Memory B cell (primary cell): ENCODE measurements at regions not wholly inside any gene's neighbourhood (a gene's known extent, or its start where the extent isn't known, plus 50 kb on each side); places are given as distances from the start of the nearest gene placed in this dataset.

ENCODE experiments used
- ATAC-seq: fragments of 150-1000 bp; cut with Tn5 transposase; 2 replicates; pipeline ENCODE4 v1.10.0; 2021; ENCODE audit warnings: low read depth, mild to moderate bottlenecking, moderate library complexity
- DNase-seq, 2 donors: peaks; one replicate each; pipeline ENCODE4 v3.0.0; 2022; ENCODE audit warnings: low spot score in 2 of 2
- H3K27ac Mint-ChIP-seq: one replicate; pipeline ENCODE4 v1.8.0; 2022; ENCODE audit warnings: mild to moderate bottlenecking, moderate library complexity, mixed read lengths
- H3K27me3 Mint-ChIP-seq: one replicate; pipeline ENCODE4 v1.8.0; 2022; ENCODE audit warnings: mixed read lengths
- H3K36me3 Mint-ChIP-seq: one replicate; pipeline ENCODE4 v1.8.0; 2022; ENCODE audit warnings: mild to moderate bottlenecking, mixed read lengths
- H3K4me1 Mint-ChIP-seq: one replicate; pipeline ENCODE4 v1.8.0; 2022; ENCODE audit warnings: mixed read lengths
- H3K4me3 Mint-ChIP-seq: one replicate; pipeline ENCODE4 v1.8.0; 2022; ENCODE audit warnings: mild to moderate bottlenecking, moderate library complexity, mixed read lengths
- H3K9me3 Mint-ChIP-seq: one replicate; pipeline ENCODE4 v1.8.0; 2022; ENCODE audit warnings: mixed read lengths

DNA sequence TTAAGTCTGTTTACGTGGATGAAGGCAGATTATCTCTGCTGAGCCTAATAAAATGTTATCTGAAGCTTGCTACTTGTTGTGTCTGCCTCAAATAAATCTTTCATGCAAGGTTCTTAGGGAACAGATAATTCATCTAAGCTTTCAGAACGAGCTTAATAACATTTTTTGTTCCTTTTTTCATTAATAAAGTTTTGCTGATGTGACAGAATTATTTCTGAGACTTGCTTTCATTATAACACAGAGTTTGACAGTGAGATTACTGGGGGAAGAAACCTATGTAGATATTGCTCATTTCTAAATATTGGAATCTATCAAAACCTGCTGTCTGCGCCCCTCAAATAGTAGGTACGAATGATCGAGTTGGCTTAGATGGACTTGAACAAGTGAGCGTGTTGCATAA is 948.7 kb upstream of the SEL1L start:
- Mint-ChIP-seq H3K27ac (no peak overlapping the region), H3K4me1 (no peaks in the 10 kb centered on the region), H3K9me3 (peaks cover 5% of the 10 kb centered on the region), H3K4me3 (no peak overlapping the region), H3K27me3 (no peaks in the 10 kb centered on the region), H3K36me3 (no peaks in the 10 kb centered on the region)
- DNase-seq, result no peak
- no peak for ATAC-seq

DNA sequence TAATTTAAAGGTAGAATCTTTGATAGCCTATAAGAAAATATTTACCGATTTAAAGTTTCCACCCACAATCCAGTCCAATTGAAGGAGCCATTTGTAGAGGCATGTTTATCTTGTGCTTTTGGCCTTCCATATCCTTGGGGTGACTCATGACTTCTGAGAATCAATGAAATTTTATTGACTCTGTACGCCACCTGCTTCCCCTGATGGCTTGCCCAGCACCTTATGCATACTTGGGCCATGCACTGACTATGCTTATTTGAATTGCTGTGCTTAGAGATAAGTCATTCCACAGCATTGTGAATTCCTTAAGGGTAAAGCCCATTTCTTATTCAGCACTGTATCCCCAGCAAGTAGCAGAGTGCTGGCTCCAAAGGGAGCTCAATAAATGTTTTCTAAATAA is 954.8 kb upstream of the SEL1L start:
- no peaks in the 10 kb centered on the region for H3K27me3 Mint-ChIP-seq
- no peak overlapping the region for H3K4me3 Mint-ChIP-seq
- DNase-seq, result no peak
- ATAC-seq, result no peak
- peaks cover 7% of the 10 kb centered on the region for H3K9me3 Mint-ChIP-seq
- no peaks in the 10 kb centered on the region for H3K4me1 Mint-ChIP-seq
- no peak overlapping the region for H3K27ac Mint-ChIP-seq
- H3K36me3 Mint-ChIP-seq, result no peaks in the 10 kb centered on the region

DNA sequence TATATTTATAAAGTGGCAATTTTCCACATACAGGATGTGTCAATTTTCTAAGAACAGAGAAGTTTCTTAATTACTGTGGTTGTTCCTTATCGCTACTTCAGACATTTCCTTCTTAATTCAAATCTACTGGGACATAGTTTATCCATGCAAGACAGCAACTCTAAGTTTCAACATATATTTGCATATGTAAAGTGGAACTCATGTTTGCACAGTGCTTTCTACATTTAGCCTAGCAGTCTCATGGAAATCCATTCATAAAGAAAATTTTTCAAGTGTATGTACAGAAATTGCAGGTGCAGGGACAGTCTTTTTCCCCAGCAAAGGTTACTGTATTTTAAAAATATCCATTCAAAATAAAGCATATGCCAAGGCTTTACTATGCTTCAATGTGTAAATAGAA is 956.7 kb upstream of the SEL1L start:
- no peak for DNase-seq
- Mint-ChIP-seq H3K9me3 (peaks cover 9% of the 10 kb centered on the region), H3K27ac (no peak overlapping the region), H3K27me3 (no peaks in the 10 kb centered on the region), H3K36me3 (no peaks in the 10 kb centered on the region), H3K4me1 (no peaks in the 10 kb centered on the region), H3K4me3 (no peak overlapping the region)
- no peak for ATAC-seq

DNA sequence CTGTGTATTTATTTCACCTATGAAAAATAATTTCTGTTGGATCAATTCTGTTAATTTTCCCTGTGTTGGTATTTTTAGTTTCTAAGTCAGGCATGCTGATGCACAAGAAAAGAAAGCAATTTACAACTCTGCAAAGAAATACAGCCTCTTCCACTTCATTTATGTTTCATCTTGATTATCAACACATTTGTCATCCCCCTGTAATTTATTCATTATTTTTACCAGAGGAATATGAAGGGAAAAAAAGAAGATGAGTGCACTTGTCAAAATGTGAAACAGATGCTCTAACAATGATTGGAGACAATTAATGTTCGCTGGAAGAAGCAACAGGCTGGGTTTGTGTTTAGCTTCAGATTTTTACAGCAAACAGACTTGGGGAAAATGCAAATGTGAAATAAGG is 958.5 kb upstream of the SEL1L start:
- Mint-ChIP-seq H3K4me3 (no peak overlapping the region), H3K27me3 (no peaks in the 10 kb centered on the region)
- DNase-seq, result no peak

DNA sequence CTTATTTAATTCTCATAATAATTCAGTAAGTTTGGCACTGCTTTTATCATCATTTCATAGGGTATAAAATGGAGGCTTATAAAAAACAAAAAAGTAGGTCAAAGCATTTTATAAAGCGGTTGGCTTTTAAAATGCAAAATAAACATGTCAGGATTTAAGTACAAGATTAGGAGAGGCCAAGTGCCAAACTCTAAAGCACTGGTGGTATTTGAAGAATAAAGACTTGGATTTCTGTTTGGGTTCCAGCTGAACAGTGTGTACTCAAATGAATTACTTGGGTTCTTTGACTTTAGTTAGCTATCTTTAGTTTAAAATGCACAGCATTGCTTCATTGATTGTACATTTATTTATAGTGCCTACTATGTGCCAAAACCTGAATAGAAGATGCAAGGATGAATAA is 966.6 kb upstream of the SEL1L start:
- Mint-ChIP-seq H3K27ac (no peak overlapping the region), H3K9me3 (peaks cover 7% of the 10 kb centered on the region), H3K36me3 (no peaks in the 10 kb centered on the region), H3K4me1 (no peaks in the 10 kb centered on the region), H3K4me3 (no peak overlapping the region), H3K27me3 (no peaks in the 10 kb centered on the region)
- ATAC-seq (no peak), DNase-seq (no peak)

More for the DNA sequence above, 958.5 kb upstream of the SEL1L start:
- Mint-ChIP-seq H3K36me3 (no peaks in the 10 kb centered on the region), H3K9me3 (peaks cover 9% of the 10 kb centered on the region), H3K4me1 (no peaks in the 10 kb centered on the region), H3K27ac (no peak overlapping the region)
- no peak for ATAC-seq

DNA sequence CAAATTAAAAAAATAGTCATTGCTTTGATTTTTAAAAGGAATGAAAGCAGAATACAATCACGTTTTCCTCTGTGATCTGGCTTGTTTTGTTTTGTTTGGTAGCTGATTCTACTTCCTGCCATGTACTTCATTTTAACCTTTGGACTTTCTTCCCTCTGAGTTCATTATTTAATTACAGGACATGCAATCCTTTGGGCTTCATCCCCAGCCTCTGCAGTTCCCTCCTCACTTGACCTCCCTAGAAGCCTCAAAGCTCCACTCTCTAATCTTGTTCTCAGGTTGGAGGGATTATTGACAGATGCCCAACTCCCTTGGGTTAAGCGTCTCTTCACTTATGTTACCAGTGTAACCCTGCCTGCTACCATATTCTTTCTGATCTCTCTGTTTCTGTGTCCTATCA is 967.9 kb upstream of the SEL1L start:
- Mint-ChIP-seq H3K27me3 (no peaks in the 10 kb centered on the region), H3K4me1 (no peaks in the 10 kb centered on the region), H3K36me3 (no peaks in the 10 kb centered on the region), H3K27ac (no peak overlapping the region), H3K4me3 (no peak overlapping the region), H3K9me3 (peaks cover 5% of the 10 kb centered on the region)
- DNase-seq (no peak), ATAC-seq (no peak)

DNA sequence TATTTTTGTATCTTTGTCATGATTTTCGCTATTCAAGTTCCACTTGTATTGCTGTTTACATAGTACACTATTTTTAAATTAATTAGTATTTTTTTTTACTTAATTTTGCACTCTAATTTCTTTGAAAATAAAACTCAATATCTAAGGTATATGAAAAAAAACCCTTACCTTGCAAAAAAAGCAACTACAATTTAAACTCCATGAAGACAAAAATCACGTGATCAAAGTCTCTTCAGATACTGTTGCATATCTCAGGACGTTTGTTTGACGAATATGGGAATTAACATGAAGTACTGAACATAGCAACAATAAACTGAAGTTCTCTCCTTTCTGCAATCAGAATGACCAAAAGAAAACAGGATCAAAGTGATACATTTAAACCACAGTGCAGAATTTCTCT is 968.4 kb upstream of the SEL1L start:
- H3K27ac Mint-ChIP-seq, result no peak overlapping the region
- no peaks in the 10 kb centered on the region for H3K4me1 Mint-ChIP-seq
- H3K36me3 Mint-ChIP-seq, result no peaks in the 10 kb centered on the region
- H3K4me3 Mint-ChIP-seq, result no peak overlapping the region
- peaks cover 7% of the 10 kb centered on the region for H3K9me3 Mint-ChIP-seq
- DNase-seq (no peak), ATAC-seq (no peak)
- no peaks in the 10 kb centered on the region for H3K27me3 Mint-ChIP-seq

DNA sequence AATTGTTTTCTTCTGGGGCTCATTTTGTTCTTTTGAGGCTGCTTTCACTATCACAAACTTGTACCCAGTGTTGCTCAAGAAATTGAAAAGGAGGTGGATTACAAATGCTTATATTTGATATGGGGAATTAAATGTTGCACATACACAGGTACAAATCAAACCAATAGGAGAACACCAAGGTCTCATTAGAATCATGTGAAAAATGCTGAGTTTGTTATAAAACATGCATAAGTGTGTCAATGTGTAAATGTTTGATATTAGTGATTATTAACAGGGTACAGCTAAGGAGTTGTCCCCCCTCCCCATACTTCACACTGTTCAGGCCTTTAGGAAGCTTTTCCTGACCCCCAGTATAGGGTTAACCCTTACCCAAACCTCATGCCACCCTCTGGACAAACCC is 971.2 kb upstream of the SEL1L start:
- no peaks in the 10 kb centered on the region for H3K4me1 Mint-ChIP-seq
- DNase-seq (no peak), ATAC-seq (no peak)
- no peaks in the 10 kb centered on the region for H3K27me3 Mint-ChIP-seq
- no peak overlapping the region for H3K4me3 Mint-ChIP-seq
- peaks cover 7% of the 10 kb centered on the region for H3K9me3 Mint-ChIP-seq
- no peak overlapping the region for H3K27ac Mint-ChIP-seq
- H3K36me3 Mint-ChIP-seq, result no peaks in the 10 kb centered on the region

DNA sequence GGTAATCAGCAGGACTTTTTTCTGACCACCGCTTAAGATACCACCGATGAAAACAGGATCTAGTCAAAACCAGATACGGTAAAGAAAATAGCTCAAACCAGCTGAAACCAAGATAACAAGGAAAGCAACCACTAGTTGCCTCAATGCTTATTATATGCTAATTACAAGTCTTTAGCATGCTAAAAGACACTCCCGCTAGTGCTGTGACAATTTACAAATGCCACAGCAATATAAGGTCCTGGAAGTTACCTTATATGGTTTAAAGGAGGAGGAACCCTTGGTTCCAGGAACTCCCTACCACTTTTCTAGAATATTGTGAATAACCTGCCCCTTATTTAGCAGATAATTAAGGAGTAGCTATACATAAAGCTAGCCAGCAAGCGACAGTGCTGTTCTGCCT is 976.4 kb upstream of the SEL1L start:
- Mint-ChIP-seq H3K9me3 (peaks cover 3% of the 10 kb centered on the region), H3K27me3 (no peaks in the 10 kb centered on the region), H3K36me3 (no peaks in the 10 kb centered on the region), H3K27ac (no peak overlapping the region), H3K4me3 (no peak overlapping the region), H3K4me1 (no peaks in the 10 kb centered on the region)
- ATAC-seq, result no peak
- DNase-seq, result no peak

DNA sequence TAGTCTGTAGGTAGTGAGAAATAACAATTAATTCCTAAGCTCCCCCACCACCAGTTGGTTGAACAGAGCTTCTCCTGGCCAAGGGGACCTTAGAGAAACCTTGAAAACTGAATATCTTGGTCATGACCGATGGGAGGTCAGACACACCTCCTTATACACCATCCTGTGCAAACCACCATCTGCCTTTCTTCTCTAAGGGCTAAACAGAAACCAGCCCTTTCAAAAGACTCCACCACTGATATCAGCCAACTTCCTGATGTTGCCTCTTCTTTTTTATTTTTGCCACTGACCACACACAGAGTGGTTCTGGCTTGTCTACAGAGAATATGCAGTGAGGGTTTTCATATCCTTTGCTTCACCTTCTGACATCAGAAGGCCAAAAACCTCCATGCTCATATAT is 977.7 kb upstream of the SEL1L start:
- H3K4me3 Mint-ChIP-seq, result no peak overlapping the region
- peaks cover 3% of the 10 kb centered on the region for H3K9me3 Mint-ChIP-seq
- H3K27me3 Mint-ChIP-seq, result no peaks in the 10 kb centered on the region
- H3K4me1 Mint-ChIP-seq, result no peaks in the 10 kb centered on the region
- ATAC-seq, result no peak
- H3K36me3 Mint-ChIP-seq, result no peaks in the 10 kb centered on the region
- H3K27ac Mint-ChIP-seq, result no peak overlapping the region
- no peak for DNase-seq

DNA sequence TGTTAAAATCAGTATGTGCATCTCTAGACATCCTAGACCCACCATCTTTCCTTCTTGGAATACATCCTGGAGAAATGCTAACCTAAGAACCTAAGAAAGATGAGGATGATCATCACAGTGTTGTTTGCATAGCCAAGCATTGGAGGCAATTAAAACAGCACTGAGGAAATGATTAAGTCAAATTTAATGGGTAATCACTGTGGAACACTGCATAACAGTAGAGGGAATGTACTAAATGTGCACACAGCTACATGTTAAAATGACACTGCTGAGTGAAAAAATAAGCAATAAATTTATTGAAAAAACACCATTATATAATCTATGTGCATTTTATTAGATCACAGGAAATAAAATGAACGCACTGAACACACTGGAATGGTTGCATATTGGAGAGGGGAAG is 987.1 kb upstream of the SEL1L start:
- ATAC-seq (no peak), DNase-seq (no peak)
- Mint-ChIP-seq H3K27ac (no peak overlapping the region), H3K9me3 (peaks cover 10% of the 10 kb centered on the region), H3K36me3 (peaks cover 1% of the 10 kb centered on the region), H3K4me1 (no peaks in the 10 kb centered on the region), H3K27me3 (no peaks in the 10 kb centered on the region), H3K4me3 (no peak overlapping the region)

DNA sequence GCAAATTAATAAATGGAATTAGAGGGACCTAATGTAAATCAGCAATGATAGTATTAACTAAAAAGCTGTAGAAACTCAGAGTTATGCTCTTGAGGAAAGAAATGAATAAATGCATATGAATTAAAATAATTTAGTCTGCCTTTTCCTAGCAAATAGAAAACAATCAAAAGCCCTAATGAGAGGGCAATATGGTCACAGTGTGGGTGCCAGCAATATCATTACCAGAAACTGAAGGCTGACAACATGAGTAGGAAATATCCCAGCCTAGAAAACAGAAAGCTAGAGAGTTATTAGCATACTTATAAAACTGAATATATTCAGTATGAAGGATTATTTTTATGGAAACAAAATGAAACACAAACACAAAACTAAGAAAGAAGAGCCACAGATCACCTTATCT is 987.5 kb upstream of the SEL1L start:
- Mint-ChIP-seq H3K27ac (no peak overlapping the region), H3K4me3 (no peak overlapping the region), H3K9me3 (peaks cover 10% of the 10 kb centered on the region), H3K27me3 (no peaks in the 10 kb centered on the region), H3K4me1 (no peaks in the 10 kb centered on the region), H3K36me3 (peaks cover 1% of the 10 kb centered on the region)
- DNase-seq (no peak), ATAC-seq (no peak)

DNA sequence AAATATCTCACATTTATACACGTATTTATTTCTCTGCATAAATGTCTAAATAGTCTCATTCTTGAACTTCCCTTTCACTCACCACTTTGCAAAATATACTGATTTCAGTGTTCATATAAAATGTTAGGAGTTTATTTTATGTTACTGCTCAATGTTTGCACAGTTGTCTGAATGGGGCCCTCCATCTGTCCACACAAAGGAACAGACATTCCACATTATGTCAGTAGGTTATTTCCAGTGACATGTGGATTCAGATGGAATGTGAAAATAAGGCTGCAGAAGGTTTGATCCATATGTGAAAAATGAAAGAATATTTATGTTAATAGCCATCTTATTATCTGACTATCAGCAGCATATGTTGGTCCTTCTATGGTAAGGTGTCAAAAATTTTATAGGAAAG is 994.4 kb upstream of the SEL1L start:
- Mint-ChIP-seq H3K36me3 (no peaks in the 10 kb centered on the region), H3K27ac (no peak overlapping the region), H3K27me3 (no peaks in the 10 kb centered on the region), H3K4me1 (no peaks in the 10 kb centered on the region), H3K4me3 (no peak overlapping the region), H3K9me3 (peaks cover 14% of the 10 kb centered on the region)
- no peak for ATAC-seq
- no peak for DNase-seq

DNA sequence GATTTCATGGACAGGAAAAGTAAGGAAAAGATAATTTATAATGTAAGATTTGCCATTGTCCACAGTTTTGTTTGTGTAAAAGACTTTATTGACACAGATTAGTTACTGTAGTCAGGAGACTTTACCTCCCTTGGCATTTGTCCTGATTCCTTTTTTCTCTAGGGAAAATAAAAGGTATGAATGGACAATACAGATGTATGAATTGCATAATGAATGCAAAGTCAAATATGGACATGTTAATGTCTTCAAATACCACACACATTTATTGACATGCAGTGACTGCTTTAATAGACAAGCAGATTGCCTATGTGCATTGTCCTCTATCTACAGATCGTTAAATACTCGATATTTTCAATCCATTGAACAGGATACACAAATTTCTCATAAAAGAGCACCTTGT is 999.7 kb upstream of the SEL1L start:
- H3K4me3 Mint-ChIP-seq, result no peak overlapping the region
- no peaks in the 10 kb centered on the region for H3K27me3 Mint-ChIP-seq
- ATAC-seq (no peak), DNase-seq (no peak)
- H3K4me1 Mint-ChIP-seq, result no peaks in the 10 kb centered on the region
- H3K27ac Mint-ChIP-seq, result no peak overlapping the region
- peaks cover 4% of the 10 kb centered on the region for H3K9me3 Mint-ChIP-seq
- H3K36me3 Mint-ChIP-seq, result no peaks in the 10 kb centered on the region

DNA sequence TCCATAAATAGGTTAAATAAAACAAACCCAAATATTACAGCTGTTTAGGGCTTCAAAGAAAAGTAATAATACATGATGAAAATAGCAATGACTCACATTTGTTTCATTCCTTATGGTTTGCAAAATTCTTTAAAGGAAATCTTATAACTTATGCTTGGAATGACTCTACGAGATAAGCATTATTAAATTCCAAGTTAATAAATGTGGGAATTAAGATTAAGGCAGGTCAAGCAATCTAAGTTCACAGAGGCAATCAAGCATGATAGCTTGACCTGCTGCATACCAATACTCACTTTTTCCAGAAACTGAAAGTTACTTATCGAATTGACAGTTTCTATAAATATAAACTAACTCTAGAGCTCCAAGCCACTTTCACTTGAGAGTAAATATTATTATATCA is 1002.9 kb upstream of the SEL1L start:
- no peak overlapping the region for H3K27ac Mint-ChIP-seq
- no peaks in the 10 kb centered on the region for H3K4me1 Mint-ChIP-seq
- H3K27me3 Mint-ChIP-seq, result no peaks in the 10 kb centered on the region
- no peaks in the 10 kb centered on the region for H3K36me3 Mint-ChIP-seq
- DNase-seq, result no peak
- peaks cover 6% of the 10 kb centered on the region for H3K9me3 Mint-ChIP-seq
- ATAC-seq, result no peak
- H3K4me3 Mint-ChIP-seq, result no peak overlapping the region

DNA sequence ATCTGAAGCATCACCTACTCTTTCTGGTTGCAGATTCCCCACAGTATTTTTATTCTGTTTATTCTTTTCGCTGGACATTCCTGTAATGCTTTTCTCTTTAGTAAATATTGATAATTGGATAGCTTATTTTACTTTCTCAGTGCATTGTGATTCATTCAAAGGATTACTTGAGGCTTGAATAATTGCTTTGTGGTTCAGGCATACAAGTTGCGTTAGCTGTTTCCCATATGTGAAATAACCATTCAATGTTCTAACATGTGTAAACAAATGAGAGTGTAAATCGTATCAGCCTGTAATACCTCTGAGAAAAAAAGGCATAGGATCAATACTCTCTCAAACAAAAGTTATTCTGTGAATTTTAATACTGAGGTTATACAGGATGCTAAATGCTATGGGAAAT is 1004.2 kb upstream of the SEL1L start:
- Mint-ChIP-seq H3K27ac (no peak overlapping the region), H3K36me3 (no peaks in the 10 kb centered on the region), H3K9me3 (peaks cover 3% of the 10 kb centered on the region), H3K4me3 (no peak overlapping the region), H3K4me1 (no peaks in the 10 kb centered on the region), H3K27me3 (no peaks in the 10 kb centered on the region)
- no peak for DNase-seq
- no peak for ATAC-seq
